ENCODE measurements at regions not wholly inside any gene's neighbourhood (a gene's known extent, or its start where the extent isn't known, plus 50 kb on each side); places are given as distances from the start of the nearest gene placed in this dataset.

GRCh38 chr5:67976891-67977601 is 238.5 kb upstream of the PIK3R1 start:
- H3K36me3 ChIP-seq = no peaks in the 10 kb centered on the region
- TF ChIP-seq CTCF (IDR thresholded peaks at IDR 0.05) = no peak
- no peak for DNase-seq (ENCODE audit: low spot score)
- H3K27ac ChIP-seq = no peak overlapping the region
- H3K27me3 ChIP-seq (replicated peaks; ENCODE audit: insufficient read depth) = no peaks in the 10 kb centered on the region
- no peak for ATAC-seq (ENCODE audit: insufficient number of reproducible peaks, low FRiP score, low read depth)
- peaks cover 4 to 13% of the 10 kb centered on the region in 2 donors for H3K4me1 ChIP-seq (ENCODE audit: control insufficient read depth in 1 of 2, low read depth in 2 of 2)
- H3K4me3 ChIP-seq = no peak overlapping the region
- no peaks in the 10 kb centered on the region for H3K9me3 ChIP-seq

- no peak overlapping the region for H3K27ac ChIP-seq
These were observed 239.4 kb upstream of the PIK3R1 start for GRCh38 chr5:67976181-67976580.

GRCh38 chr5:67974471-67974870 is 241.1 kb upstream of the PIK3R1 start:
- TF ChIP-seq CTCF (IDR thresholded peaks at IDR 0.05) = no peak
- ATAC-seq (ENCODE audit: insufficient number of reproducible peaks, low FRiP score, low read depth) (no peak), DNase-seq (ENCODE audit: low spot score) (no peak)
- Histone ChIP-seq H3K9me3 (no peaks in the 10 kb centered on the region), H3K36me3 (no peaks in the 10 kb centered on the region), H3K4me1 (ENCODE audit: control insufficient read depth in 1 of 2, low read depth in 2 of 2) (peaks cover 19 to 22% of the 10 kb centered on the region in 2 donors), H3K27ac (no peak overlapping the region), H3K4me3 (no peak overlapping the region), H3K27me3 (replicated peaks; ENCODE audit: insufficient read depth) (no peaks in the 10 kb centered on the region)

More at GRCh38 chr5:67976181-67976580, 239.4 kb upstream of the PIK3R1 start:
- H3K27me3 ChIP-seq (replicated peaks; ENCODE audit: insufficient read depth) = no peaks in the 10 kb centered on the region
- H3K4me3 ChIP-seq = no peak overlapping the region
- H3K9me3 ChIP-seq = no peaks in the 10 kb centered on the region
- TF ChIP-seq CTCF (IDR thresholded peaks at IDR 0.05) = no peak
- peaks cover 13 to 18% of the 10 kb centered on the region in 2 donors for H3K4me1 ChIP-seq (ENCODE audit: control insufficient read depth in 1 of 2, low read depth in 2 of 2)
- DNase-seq (ENCODE audit: low spot score) (no peak), ATAC-seq (ENCODE audit: insufficient number of reproducible peaks, low FRiP score, low read depth) (no peak)
- H3K36me3 ChIP-seq = no peaks in the 10 kb centered on the region

- H3K27ac ChIP-seq = no peak overlapping the region
- H3K9me3 ChIP-seq = no peaks in the 10 kb centered on the region
- no peak for DNase-seq (ENCODE audit: low spot score)
- H3K36me3 ChIP-seq = no peaks in the 10 kb centered on the region
- no peak for ATAC-seq (ENCODE audit: insufficient number of reproducible peaks, low FRiP score, low read depth)
- peaks cover 19 to 22% of the 10 kb centered on the region in 2 donors for H3K4me1 ChIP-seq (ENCODE audit: control insufficient read depth in 1 of 2, low read depth in 2 of 2)
- H3K4me3 ChIP-seq = no peak overlapping the region
- H3K27me3 ChIP-seq (replicated peaks; ENCODE audit: insufficient read depth) = no peaks in the 10 kb centered on the region
- no peak for TF ChIP-seq CTCF (IDR thresholded peaks at IDR 0.05)
These were observed 241.5 kb upstream of the PIK3R1 start for GRCh38 chr5:67974054-67974453.

GRCh38 chr5:67971971-67972821 is 243.4 kb upstream of the PIK3R1 start:
- ATAC-seq (ENCODE audit: insufficient number of reproducible peaks, low FRiP score, low read depth) = no peak
- H3K27me3 ChIP-seq (replicated peaks; ENCODE audit: insufficient read depth) = no peaks in the 10 kb centered on the region
- no peaks in the 10 kb centered on the region for H3K36me3 ChIP-seq
- H3K27ac ChIP-seq = no peak overlapping the region
- H3K4me3 ChIP-seq = no peak overlapping the region
- no peak for TF ChIP-seq CTCF (IDR thresholded peaks at IDR 0.05)
- no peaks in the 10 kb centered on the region for H3K9me3 ChIP-seq
- no peak for DNase-seq (ENCODE audit: low spot score)
- H3K4me1 ChIP-seq (ENCODE audit: control insufficient read depth in 1 of 2, low read depth in 2 of 2) = peaks cover 19 to 22% of the 10 kb centered on the region in 2 donors
